ENCODE measurements at regions not wholly inside any gene's neighbourhood (a gene's known extent, or its start where the extent isn't known, plus 50 kb on each side); places are given as distances from the start of the nearest gene placed in this dataset.

GRCh38 chr9:13806714-13807113, 507.2 kb downstream of the NFIB start:
- TF ChIP-seq CTCF (IDR thresholded peaks at IDR 0.05) (no peak), EP300 (IDR thresholded peaks at IDR 0.05) (no peak)
